ENCODE measurements at regions not wholly inside any gene's neighbourhood (a gene's known extent, or its start where the extent isn't known, plus 50 kb on each side); places are given as distances from the start of the nearest gene placed in this dataset.

DNA sequence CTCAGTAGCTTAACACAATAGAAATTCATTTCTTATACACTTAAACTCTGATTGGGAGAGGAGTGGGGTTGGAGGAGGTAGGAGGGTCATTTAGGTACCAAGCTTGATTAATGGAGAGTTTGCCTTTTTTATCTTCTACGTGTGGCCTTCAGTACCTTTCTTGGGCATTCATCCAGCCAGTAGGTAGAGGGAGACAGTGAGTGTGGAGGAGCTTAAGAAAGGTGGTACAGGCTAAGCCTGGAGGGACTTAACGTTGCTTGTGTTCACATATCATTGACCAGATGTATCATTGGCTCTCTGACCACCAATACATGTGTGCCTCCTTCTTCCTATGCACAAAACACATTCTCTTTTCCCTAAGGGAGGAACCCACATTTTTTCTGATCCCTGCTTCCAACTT, 232.9 kb upstream of the CRY1 start:
- H3K27ac Mint-ChIP-seq (ENCODE audit: unreplicated experiment) = no peak overlapping the region
- no peak overlapping the region for H3K4me3 Mint-ChIP-seq (ENCODE audit: unreplicated experiment)
- H3K27me3 Mint-ChIP-seq (ENCODE audit: unreplicated experiment) = peaks cover 46% of the 10 kb centered on the region
- no peaks in the 10 kb centered on the region for H3K36me3 Mint-ChIP-seq (ENCODE audit: unreplicated experiment)
- H3K9me3 Mint-ChIP-seq (ENCODE audit: unreplicated experiment) = no peaks in the 10 kb centered on the region
- TF ChIP-seq, protein P1, sequence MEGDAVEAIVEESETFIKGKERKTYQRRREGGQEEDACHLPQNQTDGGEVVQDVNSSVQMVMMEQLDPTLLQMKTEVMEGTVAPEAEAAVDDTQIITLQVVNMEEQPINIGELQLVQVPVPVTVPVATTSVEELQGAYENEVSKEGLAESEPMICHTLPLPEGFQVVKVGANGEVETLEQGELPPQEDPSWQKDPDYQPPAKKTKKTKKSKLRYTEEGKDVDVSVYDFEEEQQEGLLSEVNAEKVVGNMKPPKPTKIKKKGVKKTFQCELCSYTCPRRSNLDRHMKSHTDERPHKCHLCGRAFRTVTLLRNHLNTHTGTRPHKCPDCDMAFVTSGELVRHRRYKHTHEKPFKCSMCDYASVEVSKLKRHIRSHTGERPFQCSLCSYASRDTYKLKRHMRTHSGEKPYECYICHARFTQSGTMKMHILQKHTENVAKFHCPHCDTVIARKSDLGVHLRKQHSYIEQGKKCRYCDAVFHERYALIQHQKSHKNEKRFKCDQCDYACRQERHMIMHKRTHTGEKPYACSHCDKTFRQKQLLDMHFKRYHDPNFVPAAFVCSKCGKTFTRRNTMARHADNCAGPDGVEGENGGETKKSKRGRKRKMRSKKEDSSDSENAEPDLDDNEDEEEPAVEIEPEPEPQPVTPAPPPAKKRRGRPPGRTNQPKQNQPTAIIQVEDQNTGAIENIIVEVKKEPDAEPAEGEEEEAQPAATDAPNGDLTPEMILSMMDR (IDR thresholded peaks at IDR 0.05) = no peak
- DNase-seq (ENCODE audit: extremely low spot score, unreplicated experiment) = no peak
- H3K4me1 Mint-ChIP-seq (ENCODE audit: unreplicated experiment) = peaks cover 1% of the 10 kb centered on the region

DNA sequence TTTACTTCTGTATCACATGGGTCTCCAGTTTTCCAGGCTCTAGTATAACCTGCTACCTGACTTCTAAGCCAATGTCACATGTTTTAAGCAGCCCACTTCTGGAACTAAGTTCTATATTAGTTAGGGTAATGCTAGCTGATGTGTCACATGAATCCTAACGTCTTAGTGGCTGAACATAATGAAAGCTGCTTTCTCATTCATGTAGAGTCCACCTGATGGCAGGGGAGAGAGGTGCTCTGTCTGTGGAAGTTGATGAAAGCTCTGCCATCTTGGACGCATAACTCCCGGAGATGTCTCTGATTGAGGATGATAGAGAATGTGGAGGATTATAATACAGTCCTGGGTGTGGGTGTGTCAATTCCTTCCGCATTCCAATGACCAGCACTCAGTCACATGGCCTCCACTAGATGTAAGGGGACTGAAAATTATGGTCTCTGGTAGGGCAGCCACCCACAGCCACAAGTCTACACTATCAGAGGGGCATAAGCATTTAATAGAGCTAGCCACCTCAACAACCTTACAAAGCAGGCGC, 234.4 kb upstream of the CRY1 start:
- Mint-ChIP-seq H3K27ac (ENCODE audit: unreplicated experiment) (no peak overlapping the region), H3K27me3 (ENCODE audit: unreplicated experiment) (peaks cover 31% of the 10 kb centered on the region), H3K4me1 (ENCODE audit: unreplicated experiment) (no peaks in the 10 kb centered on the region), H3K9me3 (ENCODE audit: unreplicated experiment) (no peaks in the 10 kb centered on the region), H3K36me3 (ENCODE audit: unreplicated experiment) (no peaks in the 10 kb centered on the region), H3K4me3 (ENCODE audit: unreplicated experiment) (no peak overlapping the region)
- TF ChIP-seq, protein P1 (IDR thresholded peaks at IDR 0.05) = no peak
- no peak for DNase-seq (ENCODE audit: extremely low spot score, unreplicated experiment)

DNA sequence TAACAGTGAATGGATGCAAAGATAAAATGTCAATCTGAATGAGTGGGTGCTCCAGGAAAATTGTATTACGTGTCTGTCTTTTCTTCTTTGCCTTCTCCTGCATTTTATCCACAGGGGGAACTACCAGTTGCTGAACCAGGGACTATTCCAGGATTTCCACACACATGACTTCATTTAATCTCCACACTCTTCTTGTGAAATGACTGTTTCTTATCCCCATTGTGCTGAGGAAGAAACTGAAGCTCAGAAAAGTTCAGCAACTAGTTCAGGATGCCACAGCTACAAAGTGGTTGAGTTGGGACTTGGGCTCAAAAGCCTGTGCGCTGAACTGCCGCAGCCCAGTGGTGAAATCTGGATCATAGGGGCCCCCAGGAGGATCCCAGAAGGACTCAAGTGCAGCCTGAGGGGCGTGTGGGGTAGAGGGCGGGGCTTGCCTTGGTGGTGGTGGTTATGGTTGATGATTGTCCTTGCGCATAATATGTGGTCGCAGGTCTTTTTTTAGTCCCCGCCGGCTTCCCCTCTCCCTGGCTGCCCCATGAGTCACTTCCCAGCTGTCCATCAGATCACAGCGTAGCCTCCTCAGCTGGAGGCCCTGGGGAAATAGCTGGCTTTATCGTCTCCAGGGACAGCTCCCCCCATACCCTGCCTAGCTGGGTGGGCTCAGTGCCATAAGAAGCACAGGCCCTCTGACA, 235.2 kb upstream of the CRY1 start:
- Mint-ChIP-seq H3K27me3 (ENCODE audit: unreplicated experiment) (peaks cover 22% of the 10 kb centered on the region), H3K4me3 (ENCODE audit: unreplicated experiment) (no peak overlapping the region), H3K9me3 (ENCODE audit: unreplicated experiment) (no peaks in the 10 kb centered on the region), H3K36me3 (ENCODE audit: unreplicated experiment) (no peaks in the 10 kb centered on the region), H3K4me1 (ENCODE audit: unreplicated experiment) (no peaks in the 10 kb centered on the region), H3K27ac (ENCODE audit: unreplicated experiment) (no peak overlapping the region)
- DNase-seq (ENCODE audit: extremely low spot score, unreplicated experiment) = no peak
- TF ChIP-seq, protein P1 (IDR thresholded peaks at IDR 0.05) = no peak

DNA sequence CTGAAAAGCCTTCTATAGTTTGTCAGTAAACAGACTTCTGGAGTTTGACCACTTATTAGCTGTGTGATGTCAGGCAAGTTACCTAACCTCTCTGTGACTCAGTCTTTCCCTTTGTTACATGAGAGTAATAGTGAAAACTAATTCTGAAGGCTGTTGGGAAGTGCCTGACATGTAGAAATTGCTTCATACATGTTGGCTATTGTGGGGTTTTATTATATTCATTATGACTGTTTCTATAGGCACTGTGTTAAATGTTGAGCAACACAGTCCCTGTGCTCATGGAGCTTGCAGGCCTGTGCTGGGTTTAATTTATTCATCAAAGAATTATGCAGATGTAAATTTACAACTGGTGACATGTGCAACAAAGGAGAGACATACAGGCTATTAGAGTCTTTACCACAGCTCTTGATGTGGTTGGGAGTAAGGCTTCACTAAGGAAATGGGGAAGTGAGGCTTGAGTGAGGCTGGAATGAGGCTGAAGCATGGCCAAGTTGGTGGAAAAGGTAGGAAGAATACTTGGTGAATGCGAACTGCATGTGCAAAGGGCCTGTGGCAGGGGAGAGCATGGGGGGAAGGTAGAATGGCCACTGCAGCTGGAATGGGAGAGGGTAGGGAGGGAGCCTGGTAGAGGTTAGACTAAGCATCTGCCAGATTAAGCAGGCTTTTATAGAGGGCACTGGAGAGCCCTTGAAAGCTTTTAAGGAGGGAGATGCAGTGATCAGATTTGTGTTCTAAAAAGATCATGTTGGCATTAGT, 236.4 kb upstream of the CRY1 start:
- Mint-ChIP-seq H3K27me3 (ENCODE audit: unreplicated experiment) (peaks cover 14% of the 10 kb centered on the region), H3K36me3 (ENCODE audit: unreplicated experiment) (no peaks in the 10 kb centered on the region), H3K9me3 (ENCODE audit: unreplicated experiment) (no peaks in the 10 kb centered on the region), H3K4me1 (ENCODE audit: unreplicated experiment) (no peaks in the 10 kb centered on the region), H3K27ac (ENCODE audit: unreplicated experiment) (no peak overlapping the region), H3K4me3 (ENCODE audit: unreplicated experiment) (no peak overlapping the region)
- DNase-seq (ENCODE audit: extremely low spot score, unreplicated experiment) = no peak
- TF ChIP-seq, protein P1 (IDR thresholded peaks at IDR 0.05) = no peak

DNA sequence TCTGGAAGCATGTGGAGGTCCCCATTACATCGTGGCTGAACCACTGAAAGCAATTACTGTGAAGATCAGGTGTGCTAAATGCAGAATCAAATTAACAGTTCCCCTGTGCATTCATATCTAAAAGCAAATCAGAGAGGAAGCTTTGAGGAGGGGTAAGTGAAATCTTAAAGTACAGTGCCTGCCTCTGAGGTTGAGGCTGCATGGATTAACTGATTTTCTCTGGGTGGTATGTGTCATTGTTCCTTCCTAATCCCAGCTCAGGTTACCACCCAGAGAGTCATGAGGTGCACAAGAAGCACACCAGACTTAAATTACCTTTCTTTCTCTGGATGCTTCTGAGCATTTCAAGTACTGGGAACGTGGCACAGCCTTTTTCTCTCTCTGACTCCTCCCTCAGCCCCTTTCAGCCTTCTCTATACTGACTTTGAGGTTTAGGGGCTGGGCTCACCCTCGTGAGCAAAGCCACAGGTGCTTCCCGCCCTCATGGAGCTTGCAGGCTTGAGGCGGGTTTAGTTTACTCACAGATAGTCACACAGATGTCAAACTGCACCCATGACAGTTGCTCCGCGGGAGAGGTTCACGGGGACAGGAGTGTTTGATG, 237.6 kb upstream of the CRY1 start:
- DNase-seq (ENCODE audit: extremely low spot score, unreplicated experiment) = no peak
- Mint-ChIP-seq H3K4me3 (ENCODE audit: unreplicated experiment) (no peak overlapping the region), H3K27me3 (ENCODE audit: unreplicated experiment) (peaks cover 13% of the 10 kb centered on the region), H3K4me1 (ENCODE audit: unreplicated experiment) (no peaks in the 10 kb centered on the region), H3K9me3 (ENCODE audit: unreplicated experiment) (no peaks in the 10 kb centered on the region), H3K27ac (ENCODE audit: unreplicated experiment) (no peak overlapping the region), H3K36me3 (ENCODE audit: unreplicated experiment) (no peaks in the 10 kb centered on the region)
- TF ChIP-seq, protein P1 (IDR thresholded peaks at IDR 0.05) = no peak

Measured in osteocyte (in vitro differentiated cells).